Pancreas (tissue), 10 donors: ENCODE measurements at regions not wholly inside any gene's neighbourhood (a gene's known extent, or its start where the extent isn't known, plus 50 kb on each side); places are given as distances from the start of the nearest gene placed in this dataset.
"Not testable (repeated sequence)": the region's sequence is repeated elsewhere in the genome, so short reads cannot be mapped to it uniquely, and the experiment has no call there.

Source experiments
- ATAC-seq, 4 donors: fragments of 200-7000 bp; cut with Tn5 transposase; one replicate each; pipeline versions ENCODE4 v1.8.0 to v1.9.1; 2020; ENCODE audit warnings: mild to moderate bottlenecking in 4 of 4, moderate library complexity in 4 of 4
- DNase-seq, 6 donors: peaks; one replicate each; pipeline ENCODE4 v3.0.0-alpha.2; 2020
- FAIRE-seq: peaks from 2 replicates; lab custom pipeline; 2012; peaks lifted over from hg19 to GRCh38; lab: Jason Lieb, UNC
- H3K27ac ChIP-seq, 4 donors: fragments of 200-600 bp; sonication (generic); 1 replicate in 3 of 4; 2 replicates in 1 of 4; pipeline versions ENCODE4 v1.5.0 to v1.8.0; 2020
- H3K27me3 ChIP-seq, 4 donors: fragments of 200-600 bp; one replicate each; pipeline ENCODE4 v1.8.0; 2021
- H3K36me3 ChIP-seq, 3 donors: fragments of 200-600 bp; sonication (generic) in 1 of 3; one replicate each; pipeline versions ENCODE4 v1.5.0 to v1.8.0; 2020 to 2021
- H3K4me1 ChIP-seq, 3 donors: fragments of 200-600 bp; one replicate each; pipeline ENCODE4 v1.8.0; 2021
- H3K4me3 ChIP-seq, 4 donors: fragments of 200-600 bp; sonication (generic) in 2 of 4; one replicate each; pipeline versions ENCODE4 v1.5.0 to v1.8.0; 2020 to 2021
- H3K9me3 ChIP-seq, 4 donors: fragments of 200-600 bp; one replicate each; pipeline ENCODE4 v1.8.0; 2021
- CTCF ChIP-seq, 4 donors: fragments of 200-600 bp; sonication (generic) in 3 of 4; IDR thresholded peaks; one replicate each; pipeline versions ENCODE4 v1.5.0 to v1.8.0; 2021; ENCODE audit warnings: antibody characterized with exemption in 4 of 4
- whole genome bisulfite sequencing, 2 donors: extraction: QIAGEN DNeasy Blood & Tissue Kit; methylation state at CpG; one replicate each; pipeline ENCODE4 v1.1.7; 2013; 5-methylcytosine and 5-hydroxymethylcytosine counted together
- intact Hi-C, 3 donors: fragments of 100-400 bp; cut with DNase I; formaldehyde crosslinking; loops; one replicate each; pipeline versions ENCODE4 v1.11.1 to v1.14.2; 2022
- donor health status: healthy with polysubstance abuse.
- donor health status: DM: no; HTN: no; CAD: no; lungs with moderate emphysema.
- donor health status: DM: no; HTN: no; CAD: no.
- donor health status: control.
- donor health status: control.
- donor health status: Bipolar disorder and iron deficiency.
- donor health status: DM: yes; HTN: yes; CAD: no.
- donor health status: DM: no; HTN: no; CAD: no.
- donor health status: DM: no; HTN: no; CAD: no.
- donor health status: DM: yes; HTN: yes; CAD: no.

- Histone ChIP-seq H3K4me3 (no peak overlapping the region), H3K36me3 (no peaks in the 10 kb centered on the region), H3K27me3 (no peaks in the 10 kb centered on the region), H3K4me1 (peaks cover 0 to 9% (median 0%) of the 10 kb centered on the region in 3 donors), H3K27ac (no peak overlapping the region), H3K9me3 (no peaks in the 10 kb centered on the region)
- DNase-seq (no peak), FAIRE-seq (no peak), ATAC-seq (no peak)
- TF ChIP-seq CTCF (IDR thresholded peaks at IDR 0.05): no peak
- intact Hi-C loops: no loop called here
Observed at GRCh38 chr5:67876371-67876770, 339.2 kb upstream of the PIK3R1 start.

- H3K36me3 ChIP-seq: no peaks in the 10 kb centered on the region
- FAIRE-seq (no peak), DNase-seq (no peak), ATAC-seq (no peak)
- no peak for TF ChIP-seq CTCF (IDR thresholded peaks at IDR 0.05)
- H3K4me1 ChIP-seq: peaks cover 0 to 9% (median 0%) of the 10 kb centered on the region in 3 donors
- no peaks in the 10 kb centered on the region for H3K9me3 ChIP-seq
- intact Hi-C loops: no loop called here
- no peak overlapping the region for H3K4me3 ChIP-seq
- no peaks in the 10 kb centered on the region for H3K27me3 ChIP-seq
- H3K27ac ChIP-seq: no peak overlapping the region
- WGBS, 2 donors: 88 to 91% methylated on average over 3 of the region's 3 CpGs
Observed at GRCh38 chr5:67875601-67876000, 340.0 kb upstream of the PIK3R1 start.

- H3K4me3 ChIP-seq: no peak overlapping the region
- no peaks in the 10 kb centered on the region for H3K36me3 ChIP-seq
- intact Hi-C loops: no loop called here
- peaks cover 0 to 7% (median 0%) of the 10 kb centered on the region in 3 donors for H3K4me1 ChIP-seq
- H3K9me3 ChIP-seq: no peaks in the 10 kb centered on the region
- FAIRE-seq (no peak), DNase-seq (no peak), ATAC-seq (no peak)
- no peak overlapping the region for H3K27ac ChIP-seq
- TF ChIP-seq CTCF (IDR thresholded peaks at IDR 0.05): no peak
- H3K27me3 ChIP-seq: no peaks in the 10 kb centered on the region
Observed at GRCh38 chr5:67873935-67874334, 341.6 kb upstream of the PIK3R1 start.

GRCh38 chr5:67870662-67871061, 344.9 kb upstream of the PIK3R1 start:
- no peak for ATAC-seq

GRCh38 chr5:67864335-67864734, 351.2 kb upstream of the PIK3R1 start:
- ATAC-seq, FAIRE-seq, H3K27ac ChIP-seq, H3K4me1 ChIP-seq, H3K9me3 ChIP-seq, DNase-seq, H3K27me3 ChIP-seq, H3K36me3 ChIP-seq, H3K4me3 ChIP-seq, intact Hi-C loops: not testable (repeated sequence)
- 29 to 33% methylated on average over 1 of the region's 1 CpG for WGBS, 2 donors

More at GRCh38 chr5:67870662-67871061, 344.9 kb upstream of the PIK3R1 start:
- Histone ChIP-seq H3K36me3 (no peaks in the 10 kb centered on the region), H3K27me3 (no peaks in the 10 kb centered on the region), H3K4me1 (no peaks in the 10 kb centered on the region), H3K27ac (no peak overlapping the region), H3K9me3 (no peaks in the 10 kb centered on the region), H3K4me3 (no peak overlapping the region)
- DNase-seq: no peak
- WGBS, 2 donors: 44 to 52% methylated on average over 3 of the region's 3 CpGs
- intact Hi-C loops: no loop called here
- FAIRE-seq: no peak
- no peak for TF ChIP-seq CTCF (IDR thresholded peaks at IDR 0.05)
